ENCODE measurements at regions not wholly inside any gene's neighbourhood (a gene's known extent, or its start where the extent isn't known, plus 50 kb on each side); places are given as distances from the start of the nearest gene placed in this dataset.
A peak's percentile ranks its signal among the peaks of the same experiment; 100 is the strongest.
"Not testable (repeated sequence)": the region's sequence is repeated elsewhere in the genome, so short reads cannot be mapped to it uniquely, and the experiment has no call there.

DNA sequence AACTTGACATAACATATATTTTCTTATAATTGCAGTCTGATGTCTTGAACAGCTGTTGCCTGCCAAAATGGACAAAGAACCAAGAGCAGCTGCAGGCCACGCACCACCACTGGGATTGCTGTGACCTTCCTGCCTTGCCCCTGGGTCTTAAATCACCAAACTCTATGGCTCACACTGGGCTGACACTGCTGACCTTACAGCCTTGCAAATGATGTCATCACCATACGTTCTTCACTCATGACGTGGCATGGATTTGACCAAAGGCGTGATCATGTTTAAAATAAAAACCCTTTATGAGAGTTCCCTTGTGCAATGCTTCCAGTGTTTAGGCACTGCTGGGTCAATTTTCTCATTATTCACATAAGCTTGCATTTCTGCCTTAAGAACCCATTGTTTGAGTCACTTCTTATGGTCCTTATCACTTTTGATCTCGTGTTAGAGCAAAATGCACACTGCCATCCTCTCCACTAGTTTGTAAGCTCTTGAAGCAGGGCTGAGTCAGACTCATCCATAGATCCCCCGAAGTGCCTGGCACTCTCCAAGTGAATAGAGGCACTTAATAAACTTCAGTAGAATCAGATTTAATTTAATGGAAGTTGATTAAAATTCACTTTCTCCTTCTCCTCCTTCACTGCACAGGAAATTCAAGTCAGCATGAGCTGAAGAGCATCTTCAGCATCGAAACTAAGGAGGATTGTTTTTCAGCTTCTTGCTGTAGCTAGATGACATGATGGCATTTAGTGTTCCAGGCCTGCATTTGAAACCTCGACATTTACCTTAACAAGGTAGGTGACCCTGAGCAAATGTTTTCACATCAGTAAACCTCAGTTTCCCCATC, 132.4 kb upstream of the PZP start:
- peaks cover 61% of the 10 kb centered on the region for H3K4me1 Mint-ChIP-seq

DNA sequence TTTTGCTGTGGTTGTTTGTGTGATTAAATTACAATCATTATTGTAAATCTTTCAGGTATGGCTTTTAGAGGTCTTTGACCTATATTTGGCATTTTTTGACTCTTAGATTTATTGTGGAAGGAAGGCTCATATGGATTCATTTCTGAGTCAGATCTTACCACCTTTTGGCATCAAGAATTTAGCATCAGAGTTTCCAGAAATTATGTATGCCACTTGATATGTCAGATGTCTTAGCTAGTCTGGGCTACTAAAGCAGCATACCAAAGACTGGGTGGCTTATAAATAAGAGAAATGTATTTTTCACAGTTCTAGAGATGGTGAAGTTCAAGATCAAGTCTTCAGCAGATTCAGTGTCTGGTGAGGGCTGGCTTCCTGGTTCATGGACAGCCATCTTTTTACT, 129.5 kb upstream of the PZP start:
- Mint-ChIP-seq H3K36me3 (ENCODE audit: low read depth) (peaks cover 49% of the 10 kb centered on the region), H3K9me3 (peaks cover 21% of the 10 kb centered on the region), H3K27ac (no peak overlapping the region), H3K27me3 (ENCODE audit: low read depth, poor library complexity) (no peaks in the 10 kb centered on the region), H3K4me3 (no peak overlapping the region), H3K4me1 (peaks cover 38% of the 10 kb centered on the region)
- TF ChIP-seq, protein P1, sequence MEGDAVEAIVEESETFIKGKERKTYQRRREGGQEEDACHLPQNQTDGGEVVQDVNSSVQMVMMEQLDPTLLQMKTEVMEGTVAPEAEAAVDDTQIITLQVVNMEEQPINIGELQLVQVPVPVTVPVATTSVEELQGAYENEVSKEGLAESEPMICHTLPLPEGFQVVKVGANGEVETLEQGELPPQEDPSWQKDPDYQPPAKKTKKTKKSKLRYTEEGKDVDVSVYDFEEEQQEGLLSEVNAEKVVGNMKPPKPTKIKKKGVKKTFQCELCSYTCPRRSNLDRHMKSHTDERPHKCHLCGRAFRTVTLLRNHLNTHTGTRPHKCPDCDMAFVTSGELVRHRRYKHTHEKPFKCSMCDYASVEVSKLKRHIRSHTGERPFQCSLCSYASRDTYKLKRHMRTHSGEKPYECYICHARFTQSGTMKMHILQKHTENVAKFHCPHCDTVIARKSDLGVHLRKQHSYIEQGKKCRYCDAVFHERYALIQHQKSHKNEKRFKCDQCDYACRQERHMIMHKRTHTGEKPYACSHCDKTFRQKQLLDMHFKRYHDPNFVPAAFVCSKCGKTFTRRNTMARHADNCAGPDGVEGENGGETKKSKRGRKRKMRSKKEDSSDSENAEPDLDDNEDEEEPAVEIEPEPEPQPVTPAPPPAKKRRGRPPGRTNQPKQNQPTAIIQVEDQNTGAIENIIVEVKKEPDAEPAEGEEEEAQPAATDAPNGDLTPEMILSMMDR (IDR thresholded peaks at IDR 0.05) = no peak
- no peak for DNase-seq

More for the DNA sequence above, 132.4 kb upstream of the PZP start:
- TF ChIP-seq, protein P1 (IDR thresholded peaks at IDR 0.05) = no peak
- peaks cover 17% of the 10 kb centered on the region for H3K9me3 Mint-ChIP-seq
- peak; percentile 31 for DNase-seq
- no peak overlapping the region for H3K4me3 Mint-ChIP-seq
- H3K27ac Mint-ChIP-seq = peak overlapping the region; percentile 94
- peaks cover 30% of the 10 kb centered on the region for H3K36me3 Mint-ChIP-seq (ENCODE audit: low read depth)
- no peaks in the 10 kb centered on the region for H3K27me3 Mint-ChIP-seq (ENCODE audit: low read depth, poor library complexity)

DNA sequence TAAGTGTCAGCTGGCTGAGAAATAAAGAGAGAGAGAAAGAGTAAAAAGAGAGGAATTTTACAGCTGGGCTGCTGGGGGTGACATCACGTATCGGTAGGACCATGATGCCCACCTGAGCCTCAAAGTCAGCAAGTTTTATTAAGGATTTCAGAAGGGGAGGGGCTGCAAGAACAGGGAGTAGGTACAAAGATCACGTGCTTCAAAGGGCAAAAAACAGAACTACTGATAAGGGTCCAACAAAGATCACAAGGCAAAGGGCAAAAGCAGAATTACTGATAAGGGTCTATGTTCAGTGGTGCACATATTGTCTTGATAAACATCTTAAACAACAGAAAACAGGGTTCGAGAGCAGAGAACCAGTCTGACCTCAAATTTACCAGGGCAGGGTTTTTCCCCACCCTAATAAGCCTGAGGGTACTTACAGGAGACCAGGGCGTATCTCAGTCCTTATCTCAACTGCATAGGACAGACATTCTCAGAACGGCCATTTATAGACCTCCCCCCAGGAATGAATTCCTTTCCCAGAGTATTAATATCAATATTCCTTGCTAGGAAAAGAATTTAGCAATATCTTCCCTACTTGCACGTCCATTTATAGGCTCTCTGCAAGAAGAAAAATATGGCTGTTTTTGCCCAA, 128.3 kb upstream of the PZP start:
- peak overlapping the region; percentile 14 for H3K27ac Mint-ChIP-seq
- H3K36me3 Mint-ChIP-seq (ENCODE audit: low read depth) = peaks cover 48% of the 10 kb centered on the region
- not testable (repeated sequence) for DNase-seq; H3K27me3 Mint-ChIP-seq (ENCODE audit: low read depth, poor library complexity); H3K4me3 Mint-ChIP-seq
- H3K4me1 Mint-ChIP-seq = peaks cover 31% of the 10 kb centered on the region
- H3K9me3 Mint-ChIP-seq = peaks cover 21% of the 10 kb centered on the region

DNA sequence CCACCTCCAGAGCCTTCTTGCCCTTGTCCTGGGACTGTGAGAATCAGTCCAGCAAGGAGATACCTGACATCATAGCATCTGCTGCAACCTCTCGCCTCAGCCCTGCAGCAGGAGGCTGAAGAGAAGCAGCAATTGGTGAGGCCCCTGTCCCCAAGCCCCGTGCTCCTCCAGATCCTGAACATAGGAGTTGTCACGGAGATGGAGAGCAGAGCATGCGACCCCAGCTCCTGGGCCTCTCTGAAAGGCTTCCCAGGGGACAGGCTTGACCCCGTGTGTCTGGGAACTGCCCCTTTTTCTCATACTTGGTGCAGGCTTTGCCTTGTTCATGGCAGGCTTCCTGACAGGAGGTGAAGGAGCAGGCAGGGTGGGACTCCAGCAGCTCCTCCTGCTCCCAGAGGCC, 127.7 kb upstream of the PZP start:
- peaks cover 26% of the 10 kb centered on the region for H3K4me1 Mint-ChIP-seq
- DNase-seq = no peak
- H3K9me3 Mint-ChIP-seq = peaks cover 21% of the 10 kb centered on the region
- peaks cover 48% of the 10 kb centered on the region for H3K36me3 Mint-ChIP-seq (ENCODE audit: low read depth)
- no peak overlapping the region for H3K27ac Mint-ChIP-seq
- H3K4me3 Mint-ChIP-seq = no peak overlapping the region
- TF ChIP-seq, protein P1 (IDR thresholded peaks at IDR 0.05) = no peak
- no peaks in the 10 kb centered on the region for H3K27me3 Mint-ChIP-seq (ENCODE audit: low read depth, poor library complexity)

DNA sequence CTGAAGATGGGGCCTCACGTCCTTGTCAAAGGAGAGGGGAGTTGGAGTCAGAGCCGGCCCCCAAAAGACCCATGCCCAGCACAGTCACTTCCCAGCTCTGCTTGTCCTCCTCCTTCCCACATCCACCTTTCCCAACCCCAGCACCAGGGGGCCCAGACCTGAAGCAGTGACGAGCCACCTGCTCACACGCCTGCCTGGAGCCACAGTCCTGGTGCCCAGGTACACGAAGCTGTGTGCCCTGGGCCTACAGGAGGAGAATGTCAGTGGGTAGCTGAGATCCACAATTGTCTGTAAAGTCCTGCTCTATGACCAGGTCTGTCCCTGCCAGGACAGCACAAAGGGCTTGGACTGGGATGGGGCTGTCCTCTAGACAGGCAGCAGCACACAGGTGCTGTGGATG, 126.8 kb upstream of the PZP start:
- Mint-ChIP-seq H3K4me1 (peaks cover 17% of the 10 kb centered on the region), H3K27ac (no peak overlapping the region), H3K9me3 (peaks cover 21% of the 10 kb centered on the region), H3K36me3 (ENCODE audit: low read depth) (peaks cover 48% of the 10 kb centered on the region), H3K27me3 (ENCODE audit: low read depth, poor library complexity) (no peaks in the 10 kb centered on the region), H3K4me3 (no peak overlapping the region)
- no peak for DNase-seq
- TF ChIP-seq, protein P1 (IDR thresholded peaks at IDR 0.05) = no peak

DNA sequence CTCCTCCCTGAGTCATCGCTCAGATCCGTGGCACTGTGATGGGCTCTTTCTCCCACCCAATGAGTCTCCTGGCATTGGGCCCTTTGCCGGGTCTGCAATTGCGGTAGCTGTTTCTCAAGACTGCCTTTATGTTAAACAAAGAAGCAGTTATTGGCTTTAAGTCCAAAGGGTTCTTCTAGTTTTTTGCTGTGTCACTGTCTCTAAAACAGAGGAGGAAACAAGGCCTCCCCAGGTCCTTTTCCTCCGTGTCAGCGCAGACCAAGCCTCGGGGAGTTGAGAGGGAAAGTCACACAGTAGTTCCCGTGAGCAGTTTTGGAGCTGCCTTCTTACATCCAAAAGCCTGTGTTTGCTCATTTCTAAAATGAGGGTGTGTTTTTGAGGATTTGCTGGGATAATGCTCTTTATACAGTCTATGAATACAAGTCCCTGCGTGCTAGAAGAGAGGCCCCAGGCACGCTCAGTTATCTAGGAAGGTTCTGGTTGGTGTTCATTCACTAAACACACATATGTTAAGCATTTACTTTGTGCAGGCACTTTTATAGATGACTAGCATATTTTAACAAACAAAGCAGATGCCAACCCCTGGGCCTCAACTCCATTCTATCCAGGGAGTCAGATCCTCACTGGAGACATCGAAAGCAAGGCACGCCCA, 126.0 kb upstream of the PZP start:
- Mint-ChIP-seq H3K27ac (peak overlapping the region; percentile 57), H3K9me3 (peaks cover 21% of the 10 kb centered on the region), H3K4me1 (peaks cover 9% of the 10 kb centered on the region), H3K27me3 (ENCODE audit: low read depth, poor library complexity) (no peaks in the 10 kb centered on the region), H3K4me3 (no peak overlapping the region), H3K36me3 (ENCODE audit: low read depth) (peaks cover 51% of the 10 kb centered on the region)
- TF ChIP-seq, protein P1 (IDR thresholded peaks at IDR 0.05) = no peak
- DNase-seq = no peak
